Neural cell (in vitro differentiated cells): ENCODE measurements at regions not wholly inside any gene's neighbourhood (a gene's known extent, or its start where the extent isn't known, plus 50 kb on each side); places are given as distances from the start of the nearest gene placed in this dataset.

Experiments used
- H2AFZ ChIP-seq: fragments of 200-600, 300-800 bp; sonication (generic), shearing (Covaris generic); 2 replicates; pipeline ENCODE4 v1.6.0; 2014; ENCODE audit warnings: low read depth, mild to moderate bottlenecking, antibody characterized with exemption, low read length, moderate library complexity
- H3F3A ChIP-seq: fragments of 200-600 bp; shearing (Covaris generic); 2 replicates; pipeline ENCODE4 v1.6.1; 2016; ENCODE audit warnings: mild to moderate bottlenecking, moderate library complexity, mixed read lengths, antibody characterized with exemption, low read length; ENCODE audit not compliant: insufficient read depth, poor library complexity, severe bottlenecking
- H3K27ac ChIP-seq: fragments of 200-600, 300-800 bp; sonication (generic), shearing (Covaris generic); 2 replicates; pipeline ENCODE4 v1.5.1; 2014; ENCODE audit warnings: mild to moderate bottlenecking, low read length, moderate library complexity
- H3K27me3 ChIP-seq: fragments of 300-800, 200-600 bp; sonication (generic), shearing (Covaris generic); 2 replicates; pipeline ENCODE4 v1.6.0; 2014; ENCODE audit warnings: mild to moderate bottlenecking, low read depth, low read length, moderate library complexity; ENCODE audit not compliant: insufficient read depth
- H3K36me3 ChIP-seq: fragments of 300-800, 200-600 bp; sonication (generic), shearing (Covaris generic); 2 replicates; pipeline ENCODE4 v1.5.1; 2014; ENCODE audit warnings: mild to moderate bottlenecking, antibody characterized with exemption, low read length, moderate library complexity; ENCODE audit not compliant: insufficient read depth
- H3K4me2 ChIP-seq: fragments of 300-800, 200-600 bp; sonication (generic), shearing (Covaris generic); 2 replicates; pipeline ENCODE4 v1.6.0; 2014; ENCODE audit warnings: mild to moderate bottlenecking, low read length
- H3K4me3 ChIP-seq: fragments of 300-800, 200-600 bp; sonication (generic), shearing (Covaris generic); 2 replicates; pipeline ENCODE4 v1.5.1; 2014; ENCODE audit warnings: mild to moderate bottlenecking, low read length, moderate library complexity
- H3K79me2 ChIP-seq: fragments of 200-600 bp; shearing (Covaris generic); replicated peaks from 2 replicates; pipeline ENCODE4 v1.6.0; 2014; ENCODE audit warnings: mild to moderate bottlenecking, low read length, moderate library complexity; ENCODE audit not compliant: insufficient read depth
- H3K9ac ChIP-seq: fragments of 300-800, 200-600 bp; sonication (generic), shearing (Covaris generic); 2 replicates; pipeline ENCODE4 v1.6.1; 2016; ENCODE audit warnings: mild to moderate bottlenecking, low read length, mixed read lengths
- H3K9me2 ChIP-seq: fragments of 200-600 bp; shearing (Covaris generic); 2 replicates; pipeline ENCODE4 v1.6.1; 2016; ENCODE audit warnings: mild to moderate bottlenecking, low read length, mixed read lengths; ENCODE audit not compliant: insufficient read depth
- H3K9me3 ChIP-seq: fragments of 200-600, 300-800 bp; sonication (generic), shearing (Covaris generic); 2 replicates; pipeline ENCODE4 v1.6.1; 2016; ENCODE audit warnings: mild to moderate bottlenecking, mixed run types, low read length, moderate library complexity, mixed read lengths
- H4K20me1 ChIP-seq: fragments of 200-600 bp; shearing (Covaris generic); 2 replicates; pipeline ENCODE4 v1.6.1; 2016; ENCODE audit warnings: mild to moderate bottlenecking, mixed run types; ENCODE audit not compliant: insufficient read depth
- CTCF ChIP-seq: fragments of 450-650 bp; IDR thresholded peaks from 2 replicates; pipeline ENCODE4 v1.5.1; 2014; ENCODE audit warnings: antibody characterized with exemption, mild to moderate bottlenecking, moderate library complexity; ENCODE audit not compliant: poor library complexity, severe bottlenecking
- EP300 ChIP-seq: fragments of 450-650 bp; conservative IDR thresholded peaks from 2 replicates; pipeline ENCODE4 v1.6.1; 2014; ENCODE audit warnings: antibody characterized with exemption, mild to moderate bottlenecking, moderate library complexity; ENCODE audit not compliant: poor library complexity, severe bottlenecking
- EZH2 ChIP-seq: fragments of 200-600, 300-800 bp; shearing (Covaris generic), sonication (generic); IDR thresholded peaks from 2 replicates; pipeline ENCODE4 v1.6.1; 2014; ENCODE audit warnings: antibody characterized with exemption, low read length, borderline replicate concordance, mild to moderate bottlenecking; ENCODE audit not compliant: insufficient read depth, poor library complexity, severe bottlenecking
- MXI1 ChIP-seq: fragments of 450-650 bp; conservative IDR thresholded peaks from 2 replicates; pipeline ENCODE4 v1.6.1; 2014; ENCODE audit warnings: antibody characterized with exemption, mild to moderate bottlenecking; ENCODE audit not compliant: poor library complexity, severe bottlenecking
- POLR2AphosphoS5 ChIP-seq: IDR thresholded peaks from 2 replicates; pipeline ENCODE4 v1.6.1; 2012
- RAD21 ChIP-seq: fragments of 450-650 bp; conservative IDR thresholded peaks from 2 replicates; pipeline ENCODE4 v1.6.1; 2014; ENCODE audit warnings: antibody characterized with exemption, mild to moderate bottlenecking, moderate library complexity
- REST ChIP-seq: IDR thresholded peaks from 2 replicates; pipeline ENCODE4 v1.6.1; 2012; ENCODE audit warnings: borderline replicate concordance
- SMC3 ChIP-seq: fragments of 450-650 bp; conservative IDR thresholded peaks from 2 replicates; pipeline ENCODE4 v1.6.1; 2014; ENCODE audit warnings: antibody characterized with exemption, mild to moderate bottlenecking, moderate library complexity; ENCODE audit not compliant: poor library complexity
- TAF1 ChIP-seq: IDR thresholded peaks from 2 replicates; pipeline ENCODE4 v1.6.1; 2012; ENCODE audit warnings: low read depth

GRCh38 chr18:34549367-34549766 lies 160.7 kb upstream of the DTNA start:
- Histone ChIP-seq H3K9me2 (no peaks in the 10 kb centered on the region), H2AFZ (no peak overlapping the region), H3K27me3 (no peaks in the 10 kb centered on the region), H4K20me1 (no peaks in the 10 kb centered on the region), H3K9me3 (no peaks in the 10 kb centered on the region), H3K27ac (no peak overlapping the region), H3K4me2 (no peak overlapping the region), H3F3A (no peaks in the 10 kb centered on the region), H3K79me2 (no peaks in the 10 kb centered on the region), H3K36me3 (no peaks in the 10 kb centered on the region), H3K9ac (no peak overlapping the region), H3K4me3 (no peak overlapping the region)
- no peak for TF ChIP-seq EP300
- TF ChIP-seq RAD21 = no peak
- TF ChIP-seq MXI1 = no peak
- no peak for TF ChIP-seq REST
- no peak for TF ChIP-seq POLR2AphosphoS5
- TF ChIP-seq TAF1 = no peak
- TF ChIP-seq EZH2 = no peak
- TF ChIP-seq SMC3 = no peak
- TF ChIP-seq CTCF = no peak

- TF ChIP-seq EP300 (no peak), RAD21 (no peak), TAF1 (no peak), POLR2AphosphoS5 (no peak), CTCF (no peak), EZH2 (no peak), REST (no peak), SMC3 (no peak), MXI1 (no peak)
- Histone ChIP-seq H3K9me3 (no peaks in the 10 kb centered on the region), H3K27ac (no peak overlapping the region), H3K36me3 (no peaks in the 10 kb centered on the region), H3K4me2 (no peak overlapping the region), H3K4me3 (no peak overlapping the region), H3K9ac (no peak overlapping the region), H3F3A (no peaks in the 10 kb centered on the region), H4K20me1 (no peaks in the 10 kb centered on the region), H2AFZ (no peak overlapping the region), H3K79me2 (no peaks in the 10 kb centered on the region), H3K9me2 (no peaks in the 10 kb centered on the region), H3K27me3 (no peaks in the 10 kb centered on the region)
Measured at GRCh38 chr18:34550156-34550555, 159.9 kb upstream of the DTNA start.
